HEK293 (cell line): ENCODE measurements at regions not wholly inside any gene's neighbourhood (a gene's known extent, or its start where the extent isn't known, plus 50 kb on each side); places are given as distances from the start of the nearest gene placed in this dataset.

Source experiments
- SCRT1 ChIP-seq: fragments of 450-650 bp; formaldehyde crosslinking; IDR thresholded peaks from 2 replicates; pipeline ENCODE4 v1.5.1; 2016; ENCODE audit warnings: missing biosample characterization, missing genetic modification characterization, borderline replicate concordance
- SETDB1 ChIP-seq: IDR thresholded peaks from one replicate; pipeline ENCODE4 v1.6.1; 2017; ENCODE audit warnings: mild to moderate bottlenecking, low read length, moderate library complexity, mixed read lengths; ENCODE audit not compliant: insufficient read length
- TCF7L2 ChIP-seq: IDR thresholded peaks from 2 replicates; pipeline ENCODE4 v1.6.1; 2011; ENCODE audit warnings: low read depth, mild to moderate bottlenecking, inconsistent platforms, low read length, moderate library complexity, borderline replicate concordance
- YY1 ChIP-seq: fragments of 450-650 bp; formaldehyde crosslinking; IDR thresholded peaks from 2 replicates; pipeline ENCODE4 v1.5.1; 2018; ENCODE audit warnings: missing biosample characterization, missing genetic modification characterization
- ZBTB21 ChIP-seq: fragments of 450-650 bp; formaldehyde crosslinking; IDR thresholded peaks from 2 replicates; pipeline ENCODE4 v1.5.1; 2017; ENCODE audit warnings: missing biosample characterization, missing genetic modification characterization
- ZNF776 ChIP-seq: fragments of 450-650 bp; formaldehyde crosslinking; IDR thresholded peaks from 2 replicates; pipeline ENCODE4 v1.5.0; 2017; ENCODE audit warnings: missing biosample characterization, missing genetic modification characterization, borderline replicate concordance
- ZSCAN30 ChIP-seq: fragments of 450-650 bp; IDR thresholded peaks from 2 replicates; pipeline ENCODE4 v1.5.1; 2018; ENCODE audit warnings: missing biosample characterization, mild to moderate bottlenecking, missing genetic modification characterization, moderate library complexity
- TF ChIP-seq, protein P1 (sequence below): fragments of 450-650 bp; formaldehyde crosslinking; conservative IDR thresholded peaks from 2 replicates; pipeline ENCODE4 v1.5.1; 2016; ENCODE audit warnings: low read depth, missing biosample characterization, missing genetic modification characterization
- TF ChIP-seq, protein P2 (sequence below): fragments of 450-650 bp; formaldehyde crosslinking; IDR thresholded peaks from 2 replicates; pipeline ENCODE4 v1.5.1; 2016; ENCODE audit warnings: missing biosample characterization, missing genetic modification characterization
- TF ChIP-seq, protein P3 (sequence below): fragments of 450-650 bp; formaldehyde crosslinking; IDR thresholded peaks from 2 replicates; pipeline ENCODE4 v1.5.1; 2016; ENCODE audit warnings: missing biosample characterization, missing genetic modification characterization
- TF ChIP-seq, protein P4 (sequence below): fragments of 450-650 bp; formaldehyde crosslinking; IDR thresholded peaks from 2 replicates; pipeline ENCODE4 v1.5.1; 2016; ENCODE audit warnings: missing biosample characterization, missing genetic modification characterization
- TF ChIP-seq, protein P5 (sequence below): fragments of 450-650 bp; formaldehyde crosslinking; conservative IDR thresholded peaks from 2 replicates; pipeline ENCODE4 v1.5.1; 2016; ENCODE audit warnings: low read depth, missing biosample characterization, missing genetic modification characterization

DNA sequence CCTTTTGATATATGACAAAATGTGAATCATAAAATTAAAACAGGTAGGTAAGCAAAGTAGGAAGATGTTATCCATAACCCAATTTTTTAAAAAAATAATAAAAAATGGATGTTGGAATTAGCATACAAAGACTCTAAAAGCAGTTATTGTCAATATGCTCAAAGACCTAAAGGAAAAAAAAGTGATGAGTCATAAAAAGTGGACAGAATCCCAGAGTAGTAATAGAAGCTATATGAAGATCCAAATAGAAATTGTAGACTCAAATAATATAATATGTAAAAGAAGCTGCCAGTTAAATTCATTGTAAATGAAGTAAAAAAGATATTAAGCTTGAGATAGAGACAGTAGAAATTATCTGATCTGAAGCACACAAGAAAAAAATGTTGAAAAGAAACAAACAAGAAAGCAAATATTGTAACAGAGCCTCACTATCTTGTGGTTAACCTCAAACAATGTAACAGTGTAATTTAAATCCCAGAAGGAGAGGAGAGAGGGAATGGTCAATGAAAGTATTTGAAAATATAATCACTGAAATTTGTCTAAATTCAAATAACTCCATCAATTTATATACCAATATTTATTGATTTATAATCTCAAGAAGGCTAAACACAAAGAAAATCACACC, 773.4 kb upstream of the RAG2 start:
- TF ChIP-seq ZBTB21 (tag by site-specific recombination): no peak
- TF ChIP-seq, protein P1, sequence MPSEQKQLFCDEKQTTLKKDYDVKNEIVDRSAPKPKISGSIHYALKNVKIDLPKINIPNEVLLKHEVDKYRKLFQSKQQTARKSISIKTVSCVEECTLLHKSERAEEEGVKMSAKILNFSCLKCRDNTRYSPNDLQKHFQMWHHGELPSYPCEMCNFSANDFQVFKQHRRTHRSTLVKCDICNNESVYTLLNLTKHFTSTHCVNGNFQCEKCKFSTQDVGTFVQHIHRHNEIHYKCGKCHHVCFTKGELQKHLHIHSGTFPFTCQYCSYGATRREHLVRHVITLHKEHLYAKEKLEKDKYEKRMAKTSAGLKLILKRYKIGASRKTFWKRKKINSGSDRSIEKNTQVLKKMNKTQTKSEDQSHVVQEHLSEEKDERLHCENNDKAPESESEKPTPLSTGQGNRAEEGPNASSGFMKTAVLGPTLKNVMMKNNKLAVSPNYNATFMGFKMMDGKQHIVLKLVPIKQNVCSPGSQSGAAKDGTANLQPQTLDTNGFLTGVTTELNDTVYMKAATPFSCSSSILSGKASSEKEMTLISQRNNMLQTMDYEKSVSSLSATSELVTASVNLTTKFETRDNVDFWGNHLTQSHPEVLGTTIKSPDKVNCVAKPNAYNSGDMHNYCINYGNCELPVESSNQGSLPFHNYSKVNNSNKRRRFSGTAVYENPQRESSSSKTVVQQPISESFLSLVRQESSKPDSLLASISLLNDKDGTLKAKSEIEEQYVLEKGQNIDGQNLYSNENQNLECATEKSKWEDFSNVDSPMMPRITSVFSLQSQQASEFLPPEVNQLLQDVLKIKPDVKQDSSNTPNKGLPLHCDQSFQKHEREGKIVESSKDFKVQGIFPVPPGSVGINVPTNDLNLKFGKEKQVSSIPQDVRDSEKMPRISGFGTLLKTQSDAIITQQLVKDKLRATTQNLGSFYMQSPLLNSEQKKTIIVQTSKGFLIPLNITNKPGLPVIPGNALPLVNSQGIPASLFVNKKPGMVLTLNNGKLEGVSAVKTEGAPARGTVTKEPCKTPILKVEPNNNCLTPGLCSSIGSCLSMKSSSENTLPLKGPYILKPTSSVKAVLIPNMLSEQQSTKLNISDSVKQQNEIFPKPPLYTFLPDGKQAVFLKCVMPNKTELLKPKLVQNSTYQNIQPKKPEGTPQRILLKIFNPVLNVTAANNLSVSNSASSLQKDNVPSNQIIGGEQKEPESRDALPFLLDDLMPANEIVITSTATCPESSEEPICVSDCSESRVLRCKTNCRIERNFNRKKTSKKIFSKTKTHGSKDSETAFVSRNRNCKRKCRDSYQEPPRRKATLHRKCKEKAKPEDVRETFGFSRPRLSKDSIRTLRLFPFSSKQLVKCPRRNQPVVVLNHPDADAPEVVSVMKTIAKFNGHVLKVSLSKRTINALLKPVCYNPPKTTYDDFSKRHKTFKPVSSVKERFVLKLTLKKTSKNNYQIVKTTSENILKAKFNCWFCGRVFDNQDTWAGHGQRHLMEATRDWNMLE (tag by site-specific recombination): no peak
- TF ChIP-seq ZNF776 (tag by site-specific recombination): no peak
- no peak for TF ChIP-seq TCF7L2
- no peak for TF ChIP-seq YY1 (tag by site-specific recombination)
- TF ChIP-seq SETDB1: no peak
- TF ChIP-seq, protein P2, sequence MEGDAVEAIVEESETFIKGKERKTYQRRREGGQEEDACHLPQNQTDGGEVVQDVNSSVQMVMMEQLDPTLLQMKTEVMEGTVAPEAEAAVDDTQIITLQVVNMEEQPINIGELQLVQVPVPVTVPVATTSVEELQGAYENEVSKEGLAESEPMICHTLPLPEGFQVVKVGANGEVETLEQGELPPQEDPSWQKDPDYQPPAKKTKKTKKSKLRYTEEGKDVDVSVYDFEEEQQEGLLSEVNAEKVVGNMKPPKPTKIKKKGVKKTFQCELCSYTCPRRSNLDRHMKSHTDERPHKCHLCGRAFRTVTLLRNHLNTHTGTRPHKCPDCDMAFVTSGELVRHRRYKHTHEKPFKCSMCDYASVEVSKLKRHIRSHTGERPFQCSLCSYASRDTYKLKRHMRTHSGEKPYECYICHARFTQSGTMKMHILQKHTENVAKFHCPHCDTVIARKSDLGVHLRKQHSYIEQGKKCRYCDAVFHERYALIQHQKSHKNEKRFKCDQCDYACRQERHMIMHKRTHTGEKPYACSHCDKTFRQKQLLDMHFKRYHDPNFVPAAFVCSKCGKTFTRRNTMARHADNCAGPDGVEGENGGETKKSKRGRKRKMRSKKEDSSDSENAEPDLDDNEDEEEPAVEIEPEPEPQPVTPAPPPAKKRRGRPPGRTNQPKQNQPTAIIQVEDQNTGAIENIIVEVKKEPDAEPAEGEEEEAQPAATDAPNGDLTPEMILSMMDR (tag by site-specific recombination): no peak
- TF ChIP-seq, protein P3, sequence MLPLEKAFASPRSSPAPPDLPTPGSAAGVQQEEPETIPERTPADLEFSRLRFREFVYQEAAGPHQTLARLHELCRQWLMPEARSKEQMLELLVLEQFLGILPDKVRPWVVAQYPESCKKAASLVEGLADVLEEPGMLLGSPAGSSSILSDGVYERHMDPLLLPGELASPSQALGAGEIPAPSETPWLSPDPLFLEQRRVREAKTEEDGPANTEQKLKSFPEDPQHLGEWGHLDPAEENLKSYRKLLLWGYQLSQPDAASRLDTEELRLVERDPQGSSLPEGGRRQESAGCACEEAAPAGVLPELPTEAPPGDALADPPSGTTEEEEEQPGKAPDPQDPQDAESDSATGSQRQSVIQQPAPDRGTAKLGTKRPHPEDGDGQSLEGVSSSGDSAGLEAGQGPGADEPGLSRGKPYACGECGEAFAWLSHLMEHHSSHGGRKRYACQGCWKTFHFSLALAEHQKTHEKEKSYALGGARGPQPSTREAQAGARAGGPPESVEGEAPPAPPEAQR (tag by site-specific recombination): no peak
- TF ChIP-seq, protein P4, sequence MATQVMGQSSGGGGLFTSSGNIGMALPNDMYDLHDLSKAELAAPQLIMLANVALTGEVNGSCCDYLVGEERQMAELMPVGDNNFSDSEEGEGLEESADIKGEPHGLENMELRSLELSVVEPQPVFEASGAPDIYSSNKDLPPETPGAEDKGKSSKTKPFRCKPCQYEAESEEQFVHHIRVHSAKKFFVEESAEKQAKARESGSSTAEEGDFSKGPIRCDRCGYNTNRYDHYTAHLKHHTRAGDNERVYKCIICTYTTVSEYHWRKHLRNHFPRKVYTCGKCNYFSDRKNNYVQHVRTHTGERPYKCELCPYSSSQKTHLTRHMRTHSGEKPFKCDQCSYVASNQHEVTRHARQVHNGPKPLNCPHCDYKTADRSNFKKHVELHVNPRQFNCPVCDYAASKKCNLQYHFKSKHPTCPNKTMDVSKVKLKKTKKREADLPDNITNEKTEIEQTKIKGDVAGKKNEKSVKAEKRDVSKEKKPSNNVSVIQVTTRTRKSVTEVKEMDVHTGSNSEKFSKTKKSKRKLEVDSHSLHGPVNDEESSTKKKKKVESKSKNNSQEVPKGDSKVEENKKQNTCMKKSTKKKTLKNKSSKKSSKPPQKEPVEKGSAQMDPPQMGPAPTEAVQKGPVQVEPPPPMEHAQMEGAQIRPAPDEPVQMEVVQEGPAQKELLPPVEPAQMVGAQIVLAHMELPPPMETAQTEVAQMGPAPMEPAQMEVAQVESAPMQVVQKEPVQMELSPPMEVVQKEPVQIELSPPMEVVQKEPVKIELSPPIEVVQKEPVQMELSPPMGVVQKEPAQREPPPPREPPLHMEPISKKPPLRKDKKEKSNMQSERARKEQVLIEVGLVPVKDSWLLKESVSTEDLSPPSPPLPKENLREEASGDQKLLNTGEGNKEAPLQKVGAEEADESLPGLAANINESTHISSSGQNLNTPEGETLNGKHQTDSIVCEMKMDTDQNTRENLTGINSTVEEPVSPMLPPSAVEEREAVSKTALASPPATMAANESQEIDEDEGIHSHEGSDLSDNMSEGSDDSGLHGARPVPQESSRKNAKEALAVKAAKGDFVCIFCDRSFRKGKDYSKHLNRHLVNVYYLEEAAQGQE (tag by site-specific recombination): no peak
- no peak for TF ChIP-seq ZSCAN30 (tag by site-specific recombination)
- TF ChIP-seq SCRT1 (tag by site-specific recombination): no peak
- TF ChIP-seq, protein P5, sequence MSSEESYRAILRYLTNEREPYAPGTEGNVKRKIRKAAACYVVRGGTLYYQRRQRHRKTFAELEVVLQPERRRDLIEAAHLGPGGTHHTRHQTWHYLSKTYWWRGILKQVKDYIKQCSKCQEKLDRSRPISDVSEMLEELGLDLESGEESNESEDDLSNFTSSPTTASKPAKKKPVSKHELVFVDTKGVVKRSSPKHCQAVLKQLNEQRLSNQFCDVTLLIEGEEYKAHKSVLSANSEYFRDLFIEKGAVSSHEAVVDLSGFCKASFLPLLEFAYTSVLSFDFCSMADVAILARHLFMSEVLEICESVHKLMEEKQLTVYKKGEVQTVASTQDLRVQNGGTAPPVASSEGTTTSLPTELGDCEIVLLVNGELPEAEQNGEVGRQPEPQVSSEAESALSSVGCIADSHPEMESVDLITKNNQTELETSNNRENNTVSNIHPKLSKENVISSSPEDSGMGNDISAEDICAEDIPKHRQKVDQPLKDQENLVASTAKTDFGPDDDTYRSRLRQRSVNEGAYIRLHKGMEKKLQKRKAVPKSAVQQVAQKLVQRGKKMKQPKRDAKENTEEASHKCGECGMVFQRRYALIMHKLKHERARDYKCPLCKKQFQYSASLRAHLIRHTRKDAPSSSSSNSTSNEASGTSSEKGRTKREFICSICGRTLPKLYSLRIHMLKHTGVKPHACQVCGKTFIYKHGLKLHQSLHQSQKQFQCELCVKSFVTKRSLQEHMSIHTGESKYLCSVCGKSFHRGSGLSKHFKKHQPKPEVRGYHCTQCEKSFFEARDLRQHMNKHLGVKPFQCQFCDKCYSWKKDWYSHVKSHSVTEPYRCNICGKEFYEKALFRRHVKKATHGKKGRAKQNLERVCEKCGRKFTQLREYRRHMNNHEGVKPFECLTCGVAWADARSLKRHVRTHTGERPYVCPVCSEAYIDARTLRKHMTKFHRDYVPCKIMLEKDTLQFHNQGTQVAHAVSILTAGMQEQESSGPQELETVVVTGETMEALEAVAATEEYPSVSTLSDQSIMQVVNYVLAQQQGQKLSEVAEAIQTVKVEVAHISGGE: no peak
